ENCODE measurements at regions not wholly inside any gene's neighbourhood (a gene's known extent, or its start where the extent isn't known, plus 50 kb on each side); places are given as distances from the start of the nearest gene placed in this dataset.

- no peak for ATAC-seq
- DNase-seq = no peak
- CTCF ChIA-PET = no interaction called here
- Mint-ChIP-seq H3K36me3 (no peaks in the 10 kb centered on the region), H3K4me1 (no peaks in the 10 kb centered on the region), H3K27ac (no peak overlapping the region), H3K9me3 (ENCODE audit: low read depth) (no peaks in the 10 kb centered on the region), H3K27me3 (no peaks in the 10 kb centered on the region), H3K4me3 (no peak overlapping the region)
Observed at GRCh38 chr2:22930781-22931180, 454.2 kb upstream of the KLHL29 start.

DNA sequence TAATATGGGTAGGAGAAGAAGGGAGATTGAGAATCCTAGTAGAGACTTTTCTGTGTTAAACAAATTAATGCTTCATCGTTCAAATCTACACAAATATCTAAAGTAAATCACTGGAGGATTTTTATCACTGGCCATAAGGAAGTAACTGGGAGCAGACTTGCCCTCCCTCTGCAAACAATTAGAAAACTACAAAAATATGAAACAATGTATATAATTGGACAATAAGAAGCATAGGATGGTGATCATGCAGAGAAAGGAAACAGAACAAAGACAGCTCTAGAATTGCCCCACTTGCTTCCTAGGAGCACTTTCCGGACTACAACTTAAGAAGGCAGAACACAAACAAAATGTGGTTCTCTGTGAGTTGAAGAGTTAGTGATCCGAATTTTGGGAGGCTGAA lies 452.7 kb upstream of the KLHL29 start:
- Mint-ChIP-seq H3K36me3 (no peaks in the 10 kb centered on the region), H3K4me3 (no peak overlapping the region), H3K27ac (no peak overlapping the region), H3K4me1 (no peaks in the 10 kb centered on the region), H3K27me3 (no peaks in the 10 kb centered on the region), H3K9me3 (ENCODE audit: low read depth) (no peaks in the 10 kb centered on the region)
- CTCF ChIA-PET = interaction anchor here (0.7 kb wide), 1 partner anchor 1890 kb away, joined by 4 read pairs; no protein-coding TSS in a partner anchor
- ATAC-seq (no peak), DNase-seq (no peak)

DNA sequence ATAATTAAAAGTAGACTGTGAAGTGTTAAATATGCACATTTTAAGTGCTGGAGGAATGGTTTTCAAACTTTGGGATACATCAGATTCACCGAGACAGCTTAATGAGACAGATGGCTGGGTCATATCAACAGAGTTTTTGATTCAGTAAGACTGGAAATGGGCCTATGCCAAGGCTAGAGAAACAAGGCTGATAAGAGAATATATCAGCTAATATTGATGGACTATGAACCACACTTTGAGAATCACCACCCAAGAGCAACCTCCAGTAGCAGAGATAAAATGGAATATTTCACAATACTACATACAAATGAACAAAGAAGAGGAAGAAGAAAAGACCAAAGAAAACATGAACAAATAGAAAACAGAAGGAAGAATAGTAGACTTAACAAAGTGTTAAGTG lies 450.2 kb upstream of the KLHL29 start:
- H3K9me3 Mint-ChIP-seq (ENCODE audit: low read depth) = no peaks in the 10 kb centered on the region
- CTCF ChIA-PET = no interaction called here
- no peak overlapping the region for H3K27ac Mint-ChIP-seq
- no peaks in the 10 kb centered on the region for H3K36me3 Mint-ChIP-seq
- ATAC-seq = no peak
- no peaks in the 10 kb centered on the region for H3K27me3 Mint-ChIP-seq
- no peaks in the 10 kb centered on the region for H3K4me1 Mint-ChIP-seq
- DNase-seq = no peak
- no peak overlapping the region for H3K4me3 Mint-ChIP-seq

DNA sequence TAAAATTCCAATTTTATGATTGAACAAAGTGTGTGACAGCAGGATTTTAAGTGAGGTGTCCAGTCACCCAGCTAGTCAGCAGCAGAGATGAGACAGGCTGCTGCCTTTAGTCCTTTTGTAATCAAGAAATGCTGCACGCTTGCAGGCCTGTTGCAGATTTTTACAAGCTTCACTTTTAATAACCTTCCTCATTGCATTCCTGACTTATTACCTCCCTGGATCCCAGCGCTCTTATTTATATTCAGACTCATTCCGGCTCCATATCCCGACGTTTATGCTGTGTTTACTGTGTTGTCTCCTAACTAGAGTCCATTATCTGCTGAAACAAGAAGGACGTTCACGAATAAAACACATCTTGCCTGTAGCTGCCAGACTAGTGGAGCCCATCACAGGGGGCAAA lies 442.5 kb upstream of the KLHL29 start:
- Mint-ChIP-seq H3K4me1 (no peaks in the 10 kb centered on the region), H3K9me3 (ENCODE audit: low read depth) (no peaks in the 10 kb centered on the region), H3K27me3 (no peaks in the 10 kb centered on the region), H3K36me3 (no peaks in the 10 kb centered on the region), H3K27ac (no peak overlapping the region), H3K4me3 (no peak overlapping the region)
- CTCF ChIA-PET = no interaction called here
- DNase-seq (no peak), ATAC-seq (no peak)

DNA sequence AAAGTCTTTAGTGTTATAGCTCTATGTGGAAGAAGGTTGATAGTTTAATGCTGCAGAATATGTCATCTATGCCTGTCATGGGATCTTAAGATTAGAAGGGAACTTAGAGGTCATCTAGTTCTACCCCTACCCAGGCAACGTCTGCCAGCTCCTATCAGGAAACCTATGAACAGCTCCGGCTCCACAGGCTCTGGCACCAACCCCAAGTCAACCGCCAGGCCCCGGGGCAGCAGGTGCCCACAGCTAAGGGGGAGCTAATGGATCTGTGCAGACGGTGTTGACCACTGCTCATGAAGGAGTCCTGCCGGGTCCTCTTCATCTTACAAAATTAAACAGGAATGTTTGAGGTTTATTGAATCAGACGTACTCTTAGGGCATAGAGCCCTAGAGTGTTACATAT lies 440.8 kb upstream of the KLHL29 start:
- Mint-ChIP-seq H3K27ac (no peak overlapping the region), H3K4me3 (no peak overlapping the region), H3K27me3 (no peaks in the 10 kb centered on the region), H3K36me3 (no peaks in the 10 kb centered on the region), H3K4me1 (no peaks in the 10 kb centered on the region), H3K9me3 (ENCODE audit: low read depth) (no peaks in the 10 kb centered on the region)
- ATAC-seq = no peak
- no peak for DNase-seq
- CTCF ChIA-PET = no interaction called here

GRCh38 chr2:22946553-22946952 lies 438.4 kb upstream of the KLHL29 start:
- no peaks in the 10 kb centered on the region for H3K9me3 Mint-ChIP-seq (ENCODE audit: low read depth)
- ATAC-seq = no peak
- no peak overlapping the region for H3K27ac Mint-ChIP-seq
- no peak for DNase-seq
- CTCF ChIA-PET = no interaction called here
- no peak overlapping the region for H3K4me3 Mint-ChIP-seq
- H3K27me3 Mint-ChIP-seq = no peaks in the 10 kb centered on the region
- H3K36me3 Mint-ChIP-seq = no peaks in the 10 kb centered on the region
- no peaks in the 10 kb centered on the region for H3K4me1 Mint-ChIP-seq

GRCh38 chr2:22947741-22948140 lies 437.2 kb upstream of the KLHL29 start:
- no peak for DNase-seq
- Mint-ChIP-seq H3K4me3 (no peak overlapping the region), H3K27me3 (no peaks in the 10 kb centered on the region), H3K27ac (no peak overlapping the region), H3K36me3 (no peaks in the 10 kb centered on the region), H3K4me1 (no peaks in the 10 kb centered on the region), H3K9me3 (ENCODE audit: low read depth) (no peaks in the 10 kb centered on the region)
- no peak for ATAC-seq
- CTCF ChIA-PET = no interaction called here

DNA sequence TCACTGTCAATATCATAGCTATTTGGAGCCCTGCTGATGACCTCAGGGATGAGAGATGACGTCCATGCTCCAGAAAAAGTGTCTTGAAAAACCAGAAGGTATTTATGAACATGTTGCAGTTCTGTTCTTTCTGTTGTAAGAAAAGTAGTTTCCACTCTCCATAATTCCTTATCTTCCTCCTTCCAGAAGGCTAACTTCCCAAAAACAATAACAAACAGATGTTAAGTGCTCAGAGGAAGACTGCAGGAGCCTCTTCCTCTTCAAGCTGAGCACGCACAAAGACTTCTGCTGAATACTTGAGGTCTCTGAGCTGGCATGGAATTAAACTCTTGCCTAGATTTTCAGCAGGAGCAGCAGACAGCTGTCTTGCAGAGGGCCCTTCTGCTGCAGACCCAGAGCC lies 434.5 kb upstream of the KLHL29 start:
- CTCF ChIA-PET = no interaction called here
- H3K27me3 Mint-ChIP-seq = no peaks in the 10 kb centered on the region
- no peaks in the 10 kb centered on the region for H3K9me3 Mint-ChIP-seq (ENCODE audit: low read depth)

DNA sequence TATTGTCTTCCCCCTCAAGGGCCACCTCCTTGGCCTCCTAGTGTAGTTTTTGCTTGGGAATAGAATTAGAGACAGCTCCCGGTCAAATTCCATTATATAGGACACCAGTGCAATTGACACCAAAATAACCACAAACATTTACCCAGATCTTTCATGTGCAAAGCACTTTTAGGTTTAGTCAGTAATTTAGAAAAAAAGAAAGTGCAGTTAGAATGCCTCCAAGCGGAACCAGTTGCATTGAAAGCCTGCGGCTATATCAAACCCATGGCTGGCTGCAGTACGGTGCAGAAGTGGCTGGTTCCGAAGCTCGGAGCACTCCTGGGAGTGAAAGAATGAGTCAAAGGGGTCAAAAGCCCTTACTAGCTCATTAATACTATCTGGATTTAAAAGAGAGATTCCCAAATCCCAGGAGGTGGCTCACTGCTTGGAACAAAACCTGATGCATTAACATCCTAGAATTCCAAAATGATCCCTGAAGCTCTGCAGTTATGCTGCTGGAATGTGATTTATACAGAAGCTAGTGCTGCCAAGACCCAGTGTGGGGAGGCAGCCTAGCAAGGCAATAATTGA lies 432.2 kb upstream of the KLHL29 start:
- Mint-ChIP-seq H3K9me3 (ENCODE audit: low read depth) (no peaks in the 10 kb centered on the region), H3K36me3 (no peaks in the 10 kb centered on the region), H3K4me1 (no peaks in the 10 kb centered on the region), H3K27ac (no peak overlapping the region), H3K27me3 (no peaks in the 10 kb centered on the region), H3K4me3 (no peak overlapping the region)
- CTCF ChIA-PET = no interaction called here
- DNase-seq = no peak
- no peak for ATAC-seq

More for the DNA sequence above, 434.5 kb upstream of the KLHL29 start:
- no peaks in the 10 kb centered on the region for H3K36me3 Mint-ChIP-seq
- DNase-seq (no peak), ATAC-seq (no peak)
- no peak overlapping the region for H3K27ac Mint-ChIP-seq
- no peak overlapping the region for H3K4me3 Mint-ChIP-seq
- no peaks in the 10 kb centered on the region for H3K4me1 Mint-ChIP-seq

DNA sequence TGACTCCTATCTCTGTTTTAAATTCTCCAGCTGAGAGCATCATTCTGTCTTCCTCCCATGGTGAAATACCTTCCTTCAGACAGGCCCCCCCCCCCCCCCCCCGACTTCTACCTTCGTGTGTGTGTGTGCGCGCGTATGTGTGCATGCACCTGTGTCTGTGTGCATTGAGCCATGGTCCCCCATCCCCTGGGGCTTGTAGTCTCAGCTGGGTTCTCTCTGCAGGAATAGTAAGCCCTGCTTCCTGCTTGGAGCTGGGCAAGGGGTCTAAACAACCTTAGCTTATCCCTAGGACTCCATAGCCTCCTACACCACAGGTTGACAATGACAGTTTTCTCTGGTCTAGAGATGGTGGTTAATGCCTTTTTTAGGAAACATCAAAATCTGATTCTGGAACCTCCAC lies 427.5 kb upstream of the KLHL29 start:
- ATAC-seq (no peak), DNase-seq (no peak)
- no peaks in the 10 kb centered on the region for H3K4me1 Mint-ChIP-seq
- H3K27me3 Mint-ChIP-seq = no peaks in the 10 kb centered on the region
- no peaks in the 10 kb centered on the region for H3K9me3 Mint-ChIP-seq (ENCODE audit: low read depth)
- no peaks in the 10 kb centered on the region for H3K36me3 Mint-ChIP-seq
- no peak overlapping the region for H3K27ac Mint-ChIP-seq
- CTCF ChIA-PET = no interaction called here
- no peak overlapping the region for H3K4me3 Mint-ChIP-seq

DNA sequence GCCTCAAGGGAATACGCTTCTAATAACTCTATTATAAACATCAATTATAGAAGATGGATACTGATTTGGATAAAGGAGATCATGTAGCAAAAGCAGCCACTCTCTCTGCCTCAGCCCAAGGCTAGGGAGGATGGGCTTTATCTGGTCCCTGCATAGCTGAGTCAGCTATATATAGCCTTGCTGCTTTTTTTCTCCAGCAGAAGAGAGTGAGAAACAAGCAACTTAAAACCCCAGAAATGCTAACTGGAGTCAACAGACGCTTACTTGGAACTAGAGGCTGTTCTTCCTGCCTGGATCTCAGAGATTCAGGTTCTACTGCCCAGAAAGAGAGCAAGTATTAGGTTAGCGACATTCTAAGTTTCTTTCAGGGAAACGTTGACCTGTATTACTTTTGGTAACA lies 426.7 kb upstream of the KLHL29 start:
- Mint-ChIP-seq H3K36me3 (no peaks in the 10 kb centered on the region), H3K9me3 (ENCODE audit: low read depth) (no peaks in the 10 kb centered on the region), H3K4me3 (no peak overlapping the region), H3K4me1 (no peaks in the 10 kb centered on the region), H3K27me3 (no peaks in the 10 kb centered on the region), H3K27ac (no peak overlapping the region)
- DNase-seq = no peak
- CTCF ChIA-PET = no interaction called here
- ATAC-seq = no peak

DNA sequence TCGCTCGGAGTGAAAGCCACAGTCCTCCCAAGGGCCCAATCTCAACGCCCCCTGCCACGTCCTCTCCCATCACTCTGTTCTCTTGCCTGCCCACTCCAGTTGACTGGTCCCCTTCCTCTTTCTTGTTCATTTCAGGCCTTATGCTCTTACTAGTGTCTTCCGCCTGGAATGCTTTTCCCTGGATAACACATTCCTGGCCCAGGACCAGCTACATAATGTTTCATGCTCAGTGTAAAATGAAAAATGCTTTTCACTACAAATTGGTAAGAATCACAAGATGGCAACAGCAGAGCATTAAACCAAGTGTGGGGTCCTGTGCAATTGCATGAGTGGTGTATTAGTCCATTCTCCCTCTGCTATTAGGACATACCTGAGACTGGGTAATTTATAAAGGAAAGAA lies 417.2 kb upstream of the KLHL29 start:
- H3K9me3 Mint-ChIP-seq (ENCODE audit: low read depth) = no peaks in the 10 kb centered on the region
- DNase-seq (no peak), ATAC-seq (no peak)
- CTCF ChIA-PET = no interaction called here
- no peaks in the 10 kb centered on the region for H3K4me1 Mint-ChIP-seq
- H3K27ac Mint-ChIP-seq = no peak overlapping the region
- H3K27me3 Mint-ChIP-seq = no peaks in the 10 kb centered on the region
- no peaks in the 10 kb centered on the region for H3K36me3 Mint-ChIP-seq
- H3K4me3 Mint-ChIP-seq = no peak overlapping the region

DNA sequence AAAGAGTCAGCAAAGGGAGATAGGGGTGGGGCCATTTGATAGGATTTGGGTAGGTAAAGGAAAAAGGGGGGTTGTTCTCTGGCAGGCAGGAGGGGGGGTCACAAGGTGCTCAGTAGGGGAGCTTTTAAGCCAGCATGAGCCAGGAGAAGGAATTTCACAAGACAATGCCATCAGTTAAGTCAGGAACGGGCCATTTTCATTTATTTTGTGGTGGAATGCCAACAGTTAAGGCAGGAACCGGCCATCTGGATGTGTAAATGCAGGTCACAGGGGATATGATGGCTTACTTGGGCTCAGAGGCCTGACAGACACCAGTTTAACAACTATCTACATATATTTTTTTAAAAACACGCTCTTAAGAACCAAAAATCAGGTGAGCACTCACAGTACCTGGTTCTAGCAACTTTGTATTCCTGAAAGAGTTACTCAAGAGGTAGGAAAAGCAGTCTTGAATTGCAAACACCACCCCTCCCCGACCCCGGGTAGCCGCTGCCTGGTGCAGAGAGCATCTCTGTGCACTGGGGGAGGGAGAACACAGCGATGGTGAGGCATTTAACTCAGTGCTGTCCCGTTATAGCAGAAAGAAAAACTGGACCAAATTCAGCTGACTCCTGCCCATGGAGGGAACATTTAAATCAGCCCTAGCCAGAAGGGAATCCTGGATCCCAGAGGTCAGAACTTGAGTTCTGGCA lies 414.5 kb upstream of the KLHL29 start:
- Mint-ChIP-seq H3K27me3 (no peaks in the 10 kb centered on the region), H3K9me3 (ENCODE audit: low read depth) (no peaks in the 10 kb centered on the region), H3K4me1 (no peaks in the 10 kb centered on the region), H3K27ac (no peak overlapping the region), H3K4me3 (no peak overlapping the region), H3K36me3 (no peaks in the 10 kb centered on the region)
- CTCF ChIA-PET = no interaction called here
- ATAC-seq (no peak), DNase-seq (no peak)

DNA sequence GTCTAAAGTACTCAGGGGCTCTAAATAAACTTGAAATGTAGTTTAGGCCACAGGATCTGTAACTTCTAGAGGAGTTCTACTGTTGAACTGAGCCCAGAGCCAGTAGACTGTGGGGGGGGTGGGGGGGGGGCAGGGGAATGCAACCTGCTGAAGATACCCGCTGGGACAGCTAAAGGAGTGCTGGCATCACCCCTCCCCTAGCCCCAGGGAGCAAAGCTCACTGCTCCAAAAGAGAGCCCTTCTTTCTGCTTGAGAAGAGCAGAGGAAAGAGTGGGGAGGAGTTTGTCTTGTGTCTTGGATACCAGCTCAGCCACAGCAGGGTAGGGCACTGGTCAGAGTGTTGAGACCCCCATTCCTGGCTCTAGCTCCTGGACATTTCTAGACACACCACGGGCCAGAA lies 414.0 kb upstream of the KLHL29 start:
- H3K27me3 Mint-ChIP-seq = no peaks in the 10 kb centered on the region
- no peaks in the 10 kb centered on the region for H3K4me1 Mint-ChIP-seq
- no peaks in the 10 kb centered on the region for H3K9me3 Mint-ChIP-seq (ENCODE audit: low read depth)
- H3K27ac Mint-ChIP-seq = no peak overlapping the region
- no peaks in the 10 kb centered on the region for H3K36me3 Mint-ChIP-seq
- CTCF ChIA-PET = no interaction called here
- no peak overlapping the region for H3K4me3 Mint-ChIP-seq
- ATAC-seq (no peak), DNase-seq (no peak)

DNA sequence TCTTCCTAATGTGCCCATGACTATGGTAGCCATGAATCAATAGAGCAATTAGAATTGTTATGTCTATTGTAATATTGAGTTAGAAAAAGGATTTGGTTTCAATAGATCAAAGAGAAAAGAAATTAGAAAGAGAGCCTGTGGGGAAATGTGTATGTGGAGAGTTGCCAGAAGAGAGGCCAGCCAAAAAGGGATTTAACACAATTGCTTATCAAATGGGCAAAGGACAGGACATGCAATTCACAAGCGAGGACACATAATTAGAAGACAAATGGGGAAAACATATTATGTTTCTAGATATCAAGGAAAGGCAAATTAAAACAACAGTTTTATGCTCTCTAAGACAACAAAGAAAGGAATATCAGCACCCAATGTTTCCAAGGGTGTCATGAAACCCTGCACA lies 403.2 kb upstream of the KLHL29 start:
- Mint-ChIP-seq H3K36me3 (no peaks in the 10 kb centered on the region), H3K27me3 (no peaks in the 10 kb centered on the region), H3K9me3 (ENCODE audit: low read depth) (peaks cover 3% of the 10 kb centered on the region), H3K4me1 (no peaks in the 10 kb centered on the region), H3K4me3 (no peak overlapping the region), H3K27ac (no peak overlapping the region)
- ATAC-seq = no peak
- CTCF ChIA-PET = no interaction called here
- DNase-seq = no peak

Data from activated CD8-positive, alpha-beta memory T cell treated with anti-CD3 and anti-CD28 coated beads, Interleukin-2, amount 10 ng/mL, durations not matched to agents 7 days and 5 days (primary cell).